Stimulated activated CD4-positive, alpha-beta T cell treated with anti-CD3 and anti-CD28 coated beads, Interleukin-1b, Interleukin-23, amount 100 ng/mL, for 48 hours (primary cell): ENCODE measurements at regions not wholly inside any gene's neighbourhood (a gene's known extent, or its start where the extent isn't known, plus 50 kb on each side); places are given as distances from the start of the nearest gene placed in this dataset.
"Not testable (repeated sequence)": the region's sequence is repeated elsewhere in the genome, so short reads cannot be mapped to it uniquely, and the experiment has no call there.

Experiments used
- DNase-seq: peaks from one replicate; pipeline ENCODE4 v3.0.0-alpha.2; 2020

GRCh38 chr4:148735432-148736155 lies 293.4 kb upstream of the NR3C2 start:
- DNase-seq = peak; percentile 21

- DNase-seq = no peak
Observed at GRCh38 chr4:148730766-148731165, 288.6 kb upstream of the NR3C2 start.

- DNase-seq = no peak
Observed at GRCh38 chr4:148730082-148730640, 287.9 kb upstream of the NR3C2 start.

GRCh38 chr4:148717988-148718387 lies 275.8 kb upstream of the NR3C2 start:
- DNase-seq = no peak

GRCh38 chr4:148716431-148717052 lies 274.3 kb upstream of the NR3C2 start:
- DNase-seq = no peak

- no peak for DNase-seq
Observed at GRCh38 chr4:148704291-148704690, 262.1 kb upstream of the NR3C2 start.

GRCh38 chr4:148694702-148695101 lies 252.5 kb upstream of the NR3C2 start:
- no peak for DNase-seq

- DNase-seq = no peak
Observed at GRCh38 chr4:148693913-148694649, 251.9 kb upstream of the NR3C2 start.

GRCh38 chr4:148692242-148692641 lies 250.0 kb upstream of the NR3C2 start:
- DNase-seq = no peak

- no peak for DNase-seq
Observed at GRCh38 chr4:148686449-148686848, 244.2 kb upstream of the NR3C2 start.

- no peak for DNase-seq
Observed at GRCh38 chr4:148684638-148685037, 242.4 kb upstream of the NR3C2 start.

GRCh38 chr4:148680884-148681283 lies 238.7 kb upstream of the NR3C2 start:
- DNase-seq = no peak

GRCh38 chr4:148676344-148676743 lies 234.1 kb upstream of the NR3C2 start:
- DNase-seq = no peak

- DNase-seq = no peak
Observed at GRCh38 chr4:148674876-148675275, 232.7 kb upstream of the NR3C2 start.

- DNase-seq = no peak
Observed at GRCh38 chr4:148664636-148665035, 222.4 kb upstream of the NR3C2 start.

- no peak for DNase-seq
Observed at GRCh38 chr4:148654131-148654530, 211.9 kb upstream of the NR3C2 start.

- DNase-seq = no peak
Observed at GRCh38 chr4:148653681-148654080, 211.5 kb upstream of the NR3C2 start.

GRCh38 chr4:148651991-148652390 lies 209.8 kb upstream of the NR3C2 start:
- DNase-seq = no peak

GRCh38 chr4:148649652-148650331 lies 207.6 kb upstream of the NR3C2 start:
- DNase-seq = no peak

- DNase-seq = no peak
Observed at GRCh38 chr4:148643851-148644250, 201.6 kb upstream of the NR3C2 start.

- no peak for DNase-seq
Observed at GRCh38 chr4:148642907-148643306, 200.7 kb upstream of the NR3C2 start.

GRCh38 chr4:148638079-148638478 lies 195.9 kb upstream of the NR3C2 start:
- not testable (repeated sequence) for DNase-seq

GRCh38 chr4:148637453-148637852 lies 195.2 kb upstream of the NR3C2 start:
- DNase-seq = not testable (repeated sequence)
